ENCODE measurements at regions not wholly inside any gene's neighbourhood (a gene's known extent, or its start where the extent isn't known, plus 50 kb on each side); places are given as distances from the start of the nearest gene placed in this dataset.
"Not testable (repeated sequence)": the region's sequence is repeated elsewhere in the genome, so short reads cannot be mapped to it uniquely, and the experiment has no call there.

DNA sequence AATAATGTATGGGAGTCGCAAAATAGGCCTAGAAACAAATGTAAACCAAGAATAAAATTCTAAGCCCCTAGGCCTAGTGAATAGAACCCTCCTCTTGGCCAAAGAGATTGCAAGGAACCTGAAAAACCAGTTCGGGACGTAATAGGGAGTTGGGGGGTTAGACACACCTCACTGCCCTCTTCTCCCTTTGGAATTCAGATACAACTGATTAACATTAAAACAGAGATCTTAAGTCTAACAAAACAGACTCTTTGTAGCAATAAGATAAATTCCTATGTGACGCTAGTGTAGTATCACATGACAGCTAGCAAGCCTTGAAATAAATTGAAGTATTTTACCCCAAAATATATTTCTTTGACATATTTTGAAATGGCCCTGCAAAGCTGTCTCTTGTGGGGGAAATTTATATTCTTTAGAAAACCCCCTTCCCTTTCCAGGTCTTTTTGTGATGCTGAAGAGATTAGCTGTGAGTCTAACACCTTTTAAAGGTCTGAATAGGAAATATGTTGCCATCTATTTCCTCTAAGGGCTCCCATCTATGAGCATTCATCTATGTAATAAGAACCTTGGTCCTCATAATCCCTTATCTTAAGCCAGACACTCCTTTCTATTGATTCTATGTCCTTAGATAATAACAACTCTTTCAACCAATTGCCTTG is 623.4 kb upstream of the NRG3 start:
- no peak for DNase-seq (ENCODE audit: low spot score)

GRCh38 chr10:81264991-81265390 is 610.0 kb upstream of the NRG3 start:
- not testable (repeated sequence) for DNase-seq (ENCODE audit: low spot score)

GRCh38 chr10:81270051-81270450 is 604.9 kb upstream of the NRG3 start:
- DNase-seq (ENCODE audit: low spot score), result no peak

DNA sequence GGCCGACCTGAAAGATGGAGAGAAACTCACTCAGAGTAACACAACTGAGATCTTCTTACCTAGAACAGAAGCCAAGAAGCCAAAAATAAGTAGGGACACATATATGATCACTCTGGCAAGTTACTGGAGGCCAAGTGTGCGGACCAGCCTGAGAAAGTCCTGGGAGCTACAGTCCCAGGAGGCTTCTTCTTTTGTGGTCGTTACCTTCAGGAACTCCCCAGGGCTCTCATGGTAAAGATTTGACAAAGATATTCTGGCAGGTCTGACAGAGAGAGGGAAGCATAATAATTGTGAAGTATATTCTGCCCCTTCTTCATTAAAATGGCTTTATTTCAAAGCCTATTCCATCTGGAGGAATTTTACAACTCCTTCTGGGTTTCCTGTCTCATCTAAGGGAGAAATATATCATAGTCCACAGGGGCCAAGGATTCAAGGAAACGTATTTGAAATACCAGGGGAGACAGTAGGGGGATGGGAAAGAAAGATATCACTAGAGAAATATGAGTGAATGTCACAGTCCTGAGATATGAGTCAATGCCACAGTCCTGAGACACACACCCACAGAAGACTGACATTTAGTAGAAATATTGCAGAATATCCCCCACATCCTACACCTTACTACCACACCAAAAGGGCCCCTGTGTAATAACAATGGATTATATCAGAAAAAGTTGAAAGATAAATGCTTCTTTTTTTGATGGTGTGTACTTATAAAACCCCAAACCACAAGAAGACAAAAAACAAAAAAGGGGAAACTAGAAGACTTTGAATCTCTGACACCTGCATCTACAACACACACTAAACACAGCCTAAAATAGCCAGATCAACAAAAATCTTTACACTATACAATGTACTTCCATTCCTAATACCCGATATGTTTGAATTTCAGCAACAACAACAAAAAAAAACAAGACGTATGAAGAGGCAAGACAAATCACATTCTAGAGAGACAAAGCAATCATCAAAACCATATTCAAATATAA is 594.2 kb upstream of the NRG3 start:
- DNase-seq (ENCODE audit: low spot score), result no peak

- DNase-seq (ENCODE audit: low spot score), result no peak
These were observed 586.5 kb upstream of the NRG3 start for GRCh38 chr10:81288544-81288943.

GRCh38 chr10:81297292-81297691 is 577.7 kb upstream of the NRG3 start:
- DNase-seq (ENCODE audit: low spot score), result no peak

- no peak for DNase-seq (ENCODE audit: low spot score)
These were observed 571.3 kb upstream of the NRG3 start for GRCh38 chr10:81303656-81304055.

DNA sequence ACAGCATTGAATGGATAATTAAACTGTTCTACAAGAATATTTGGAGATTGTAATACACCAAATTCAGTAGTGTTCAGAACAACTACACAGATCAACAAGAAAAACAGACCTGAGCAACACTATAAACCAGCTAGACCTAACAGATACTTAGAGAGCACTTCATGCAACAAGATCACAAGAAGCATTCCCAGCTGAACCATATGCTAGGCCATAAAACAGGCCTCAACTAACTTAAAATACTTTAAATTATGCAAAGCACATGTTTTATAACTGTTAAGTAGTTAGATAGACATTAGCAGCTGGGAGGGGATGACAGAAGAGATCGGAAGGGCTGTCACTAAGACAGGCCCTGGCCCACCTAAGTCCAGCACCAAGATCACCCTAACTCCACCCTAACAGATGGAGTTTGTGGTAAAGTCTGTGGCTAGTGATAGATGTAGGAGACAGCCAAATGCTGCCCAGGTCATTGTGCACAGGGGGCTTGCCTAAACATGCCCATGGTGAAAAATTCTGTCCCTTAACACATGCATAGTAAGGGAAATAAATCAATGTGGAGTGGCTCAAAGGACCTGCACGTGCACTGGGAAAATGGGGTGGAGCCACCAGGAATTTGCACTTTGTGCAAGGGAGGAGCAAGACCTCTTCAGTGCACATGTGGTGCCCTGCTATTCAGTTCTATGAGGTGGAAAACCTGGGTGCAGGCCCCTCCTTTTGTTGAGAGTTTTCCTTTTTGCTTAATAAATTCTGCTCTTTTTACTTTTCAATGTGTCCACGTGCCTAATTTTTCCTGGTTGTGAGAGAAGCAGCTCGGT is 567.8 kb upstream of the NRG3 start:
- no peak for DNase-seq (ENCODE audit: low spot score)

DNA sequence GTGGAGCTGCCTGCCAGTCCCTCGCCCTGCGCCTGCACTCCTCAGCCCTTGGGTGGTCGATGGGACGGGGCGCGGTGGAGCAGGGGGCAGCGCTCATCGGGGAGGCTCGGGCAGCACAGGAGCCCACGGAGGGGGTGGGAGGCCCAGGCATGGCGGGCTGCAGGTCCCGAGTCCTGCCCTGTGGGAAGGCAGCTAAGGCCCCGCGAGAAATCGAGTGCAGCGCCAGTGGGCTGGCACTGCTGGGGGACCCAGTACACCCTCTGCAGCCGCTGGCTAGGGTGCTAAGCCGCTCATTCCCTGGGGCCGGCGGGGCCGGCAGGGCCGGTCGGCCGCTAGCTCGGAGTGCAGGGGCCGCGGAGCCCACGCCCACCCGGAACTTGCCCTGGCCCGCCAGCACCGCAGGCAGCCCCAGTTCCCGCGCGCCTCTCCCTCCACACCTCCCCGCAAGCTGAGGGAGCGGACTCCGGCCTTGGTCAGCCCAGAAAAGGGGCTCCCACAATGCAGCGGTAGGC is 565.9 kb upstream of the NRG3 start:
- DNase-seq (ENCODE audit: low spot score), result no peak

DNA sequence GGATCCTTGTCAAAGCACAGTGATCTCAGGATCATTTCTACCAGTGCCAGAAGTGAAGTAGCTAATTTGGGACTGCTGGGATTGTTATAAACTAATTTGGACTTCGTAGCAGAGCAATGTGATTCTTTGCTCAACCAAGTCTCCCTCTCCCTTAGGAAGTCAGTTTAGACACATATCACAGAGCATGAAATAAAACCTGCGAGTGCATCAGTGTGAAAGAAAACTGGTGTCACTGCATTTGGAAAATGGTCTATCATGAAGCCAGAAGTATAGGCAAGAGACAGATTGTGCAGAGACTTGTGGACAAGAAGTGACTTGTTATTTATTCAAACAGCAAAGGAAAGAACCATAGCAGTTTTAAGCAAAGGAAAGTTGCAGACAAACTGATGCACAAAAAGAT is 560.5 kb upstream of the NRG3 start:
- DNase-seq (ENCODE audit: low spot score), result no peak

- no peak for DNase-seq (ENCODE audit: low spot score)
These were observed 560.0 kb upstream of the NRG3 start for GRCh38 chr10:81315026-81315425.

- DNase-seq (ENCODE audit: low spot score), result no peak
These were observed 527.0 kb upstream of the NRG3 start for GRCh38 chr10:81348003-81348402.

- DNase-seq (ENCODE audit: low spot score), result no peak
These were observed 507.9 kb upstream of the NRG3 start for GRCh38 chr10:81367132-81367531.

- no peak for DNase-seq (ENCODE audit: low spot score)
These were observed 488.2 kb upstream of the NRG3 start for GRCh38 chr10:81386817-81387216.

- DNase-seq (ENCODE audit: low spot score), result no peak
These were observed 471.5 kb upstream of the NRG3 start for GRCh38 chr10:81403451-81403850.

DNA sequence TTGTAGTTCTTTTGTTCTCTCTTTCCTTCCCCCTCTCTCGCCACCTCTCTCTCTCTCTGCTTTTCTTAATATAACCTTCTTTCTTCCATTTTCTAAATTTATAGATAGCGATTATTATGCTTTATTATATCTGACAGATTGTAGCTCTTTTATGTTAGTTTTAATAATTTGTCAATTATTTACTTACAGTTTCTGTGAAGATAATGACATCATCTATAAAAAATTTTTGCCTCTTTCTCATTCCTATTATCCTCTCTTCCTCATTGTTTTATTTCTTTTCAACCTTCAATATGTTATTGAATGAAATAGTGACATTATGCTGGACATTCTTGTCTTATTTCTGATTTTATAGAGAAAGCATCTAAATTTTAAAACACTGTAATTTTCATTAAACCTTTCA is 469.6 kb upstream of the NRG3 start:
- DNase-seq (ENCODE audit: low spot score), result no peak

- DNase-seq (ENCODE audit: low spot score), result no peak
These were observed 461.0 kb upstream of the NRG3 start for GRCh38 chr10:81414038-81414437.

DNA sequence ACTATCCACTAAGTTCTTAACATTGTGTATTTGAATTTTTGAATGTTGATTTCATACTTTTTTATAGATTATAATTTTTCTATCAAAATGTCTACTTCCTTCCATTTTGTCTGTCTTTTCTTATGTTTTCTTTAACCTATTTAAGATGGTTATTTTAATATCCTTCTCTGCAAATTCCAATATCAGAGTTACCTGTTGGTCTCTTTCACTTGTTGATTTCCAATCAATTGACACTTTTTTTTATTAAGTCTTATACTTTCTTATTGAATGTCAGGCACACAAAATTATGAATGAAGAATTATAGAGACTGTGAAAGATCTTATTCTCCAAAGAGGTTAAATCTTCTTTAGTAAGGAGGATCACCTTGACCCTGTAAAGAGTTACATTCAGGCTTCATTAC is 448.3 kb upstream of the NRG3 start:
- no peak for DNase-seq (ENCODE audit: low spot score)

DNA sequence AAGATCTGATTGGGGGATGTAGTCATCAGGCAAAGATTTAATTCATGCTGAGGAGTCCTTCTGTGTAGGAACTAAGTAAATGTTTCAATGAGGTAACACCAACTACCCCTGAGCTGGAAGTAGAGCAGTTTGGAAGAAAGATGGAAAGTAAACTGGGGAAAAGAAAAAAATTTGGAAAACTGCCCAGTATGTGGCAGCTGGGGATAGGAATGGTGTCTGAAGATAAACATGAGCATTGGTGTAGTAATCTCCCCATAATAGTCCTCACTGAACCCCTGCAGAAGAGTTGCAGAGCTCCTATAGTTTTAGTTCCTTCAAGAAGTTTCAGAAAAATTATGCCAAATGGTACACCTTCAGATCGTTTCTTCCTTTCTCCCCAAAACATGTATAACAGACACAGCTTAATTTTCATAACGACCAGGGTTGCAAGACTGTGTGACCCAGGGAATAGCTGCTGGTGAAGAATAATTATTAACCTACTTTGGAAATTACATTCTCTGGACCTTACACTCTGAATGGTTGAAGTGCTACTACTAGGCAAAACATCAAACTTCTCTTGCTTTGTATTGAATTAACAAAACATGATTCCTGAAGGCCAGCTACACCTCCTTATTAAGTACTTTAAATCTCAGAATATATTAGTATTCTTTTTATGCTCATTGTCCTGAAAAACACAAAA is 446.4 kb upstream of the NRG3 start:
- DNase-seq (ENCODE audit: low spot score), result no peak

DNA sequence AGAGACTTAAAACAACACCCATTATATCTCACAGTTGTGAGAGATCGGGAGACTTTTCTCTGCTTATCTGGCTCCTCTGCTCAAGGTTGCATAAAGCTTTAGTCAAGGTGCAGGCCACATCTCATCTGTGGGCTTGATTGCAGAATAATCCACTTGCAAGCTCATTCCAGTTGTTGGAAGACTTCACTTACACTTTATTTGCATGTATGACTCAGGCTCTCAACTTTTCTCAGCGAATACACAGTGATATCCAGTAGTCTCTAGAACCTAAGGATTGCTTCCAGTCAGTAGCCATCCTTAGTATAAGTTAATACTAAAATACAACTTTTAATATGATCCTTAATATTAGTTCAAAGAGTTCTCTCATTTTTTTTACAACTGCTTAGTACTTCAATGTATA is 435.5 kb upstream of the NRG3 start:
- DNase-seq (ENCODE audit: low spot score), result no peak

GRCh38 chr10:81441624-81442023 is 433.4 kb upstream of the NRG3 start:
- not testable (repeated sequence) for DNase-seq (ENCODE audit: low spot score)
